ENCODE measurements at regions not wholly inside any gene's neighbourhood (a gene's known extent, or its start where the extent isn't known, plus 50 kb on each side); places are given as distances from the start of the nearest gene placed in this dataset.

- no peak for TF ChIP-seq POLR2A (IDR thresholded peaks at IDR 0.05)
- no peak for TF ChIP-seq CTCF (IDR thresholded peaks at IDR 0.05 in 8 of 11, conservative IDR thresholded peaks at IDR 0.05 in 3 of 11)
- no peak for TF ChIP-seq POLR2AphosphoS5 (IDR thresholded peaks at IDR 0.05)
Observed at GRCh38 chr2:9710311-9710710, 79.5 kb upstream of the YWHAQ start.
